ENCODE measurements at regions not wholly inside any gene's neighbourhood (a gene's known extent, or its start where the extent isn't known, plus 50 kb on each side); places are given as distances from the start of the nearest gene placed in this dataset.

- H3K9me3 ChIP-seq (ENCODE audit: control insufficient read depth, insufficient read depth, low read length): no peaks in the 10 kb centered on the region
- no CpG with 5 or more reads among the region's 6 CpGs for WGBS (ENCODE audit: insufficient coverage, insufficient read length)
- no peaks in the 10 kb centered on the region for H3K4me1 ChIP-seq (ENCODE audit: control insufficient read depth, insufficient read depth, low read length)
- no peaks in the 10 kb centered on the region for H3K27me3 ChIP-seq (ENCODE audit: control insufficient read depth, insufficient read depth, low read length)
- DNase-seq (ENCODE audit: low read depth, low spot score): no peak
- H3K4me3 ChIP-seq (ENCODE audit: low read length): no peak overlapping the region
- H3K27ac ChIP-seq (ENCODE audit: low read length): no peak overlapping the region
- H3K36me3 ChIP-seq (ENCODE audit: control insufficient read depth, insufficient read depth, low read length): no peaks in the 10 kb centered on the region
Observed at GRCh38 chr18:33841221-33841967, 263.4 kb downstream of the ASXL3 start.

GRCh38 chr18:33840212-33840593 is 262.2 kb downstream of the ASXL3 start:
- no peak overlapping the region for H3K4me3 ChIP-seq (ENCODE audit: low read length)
- DNase-seq (ENCODE audit: low read depth, low spot score): no peak
- no peaks in the 10 kb centered on the region for H3K36me3 ChIP-seq (ENCODE audit: control insufficient read depth, insufficient read depth, low read length)
- no peaks in the 10 kb centered on the region for H3K4me1 ChIP-seq (ENCODE audit: control insufficient read depth, insufficient read depth, low read length)
- no peak overlapping the region for H3K27ac ChIP-seq (ENCODE audit: low read length)
- H3K27me3 ChIP-seq (ENCODE audit: control insufficient read depth, insufficient read depth, low read length): no peaks in the 10 kb centered on the region
- no CpG with 5 or more reads among the region's 2 CpGs for WGBS (ENCODE audit: insufficient coverage, insufficient read length)
- no peaks in the 10 kb centered on the region for H3K9me3 ChIP-seq (ENCODE audit: control insufficient read depth, insufficient read depth, low read length)

DNA sequence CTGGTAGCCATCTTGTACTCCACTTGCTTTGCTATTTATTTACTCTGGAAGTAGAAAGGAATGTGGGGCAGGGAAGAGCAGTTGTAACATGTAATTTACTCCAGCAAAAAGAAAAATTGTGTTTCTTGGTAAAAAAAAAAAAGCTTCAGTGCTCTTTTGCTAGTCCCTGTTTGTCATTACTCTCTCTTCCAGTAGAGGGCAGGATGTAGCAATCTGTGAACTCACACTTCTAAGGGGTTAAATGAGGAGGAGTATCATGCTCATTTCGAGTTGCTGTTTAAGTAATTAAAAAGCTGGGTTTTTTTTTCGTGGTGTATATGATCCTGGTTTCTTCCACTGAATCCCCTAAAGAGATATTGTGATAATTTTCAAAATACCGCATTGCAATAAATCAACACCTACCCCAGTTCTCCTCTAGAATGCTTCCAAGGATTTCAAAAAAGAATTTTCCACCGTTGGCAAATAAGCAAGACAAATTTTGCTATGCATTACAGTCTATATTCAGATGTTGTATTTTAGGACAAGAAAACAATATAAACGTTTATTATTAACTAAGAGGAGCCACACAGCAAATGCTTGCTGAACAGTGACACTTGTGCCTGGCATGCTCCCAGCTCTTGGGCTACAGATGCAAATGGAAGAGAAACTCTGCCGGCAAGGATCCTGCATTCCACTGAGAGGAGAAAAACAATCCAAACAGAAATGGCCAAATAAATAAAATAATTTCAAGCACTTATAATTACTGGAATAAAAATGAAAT is 261.6 kb downstream of the ASXL3 start:
- Histone ChIP-seq H3K4me1 (ENCODE audit: control insufficient read depth, insufficient read depth, low read length) (no peaks in the 10 kb centered on the region), H3K9me3 (ENCODE audit: control insufficient read depth, insufficient read depth, low read length) (no peaks in the 10 kb centered on the region), H3K27me3 (ENCODE audit: control insufficient read depth, insufficient read depth, low read length) (no peaks in the 10 kb centered on the region), H3K4me3 (ENCODE audit: low read length) (no peak overlapping the region), H3K36me3 (ENCODE audit: control insufficient read depth, insufficient read depth, low read length) (no peaks in the 10 kb centered on the region), H3K27ac (ENCODE audit: low read length) (no peak overlapping the region)
- peak; percentile 67 for DNase-seq (ENCODE audit: low read depth, low spot score)
- no CpG with 5 or more reads among the region's 6 CpGs for WGBS (ENCODE audit: insufficient coverage, insufficient read length)

GRCh38 chr18:33838054-33838453 is 260.0 kb downstream of the ASXL3 start:
- no peaks in the 10 kb centered on the region for H3K27me3 ChIP-seq (ENCODE audit: control insufficient read depth, insufficient read depth, low read length)
- H3K36me3 ChIP-seq (ENCODE audit: control insufficient read depth, insufficient read depth, low read length): no peaks in the 10 kb centered on the region
- no peak overlapping the region for H3K4me3 ChIP-seq (ENCODE audit: low read length)
- no peaks in the 10 kb centered on the region for H3K9me3 ChIP-seq (ENCODE audit: control insufficient read depth, insufficient read depth, low read length)
- no CpG with 5 or more reads among the region's 1 CpG for WGBS (ENCODE audit: insufficient coverage, insufficient read length)
- H3K27ac ChIP-seq (ENCODE audit: low read length): no peak overlapping the region
- no peak for DNase-seq (ENCODE audit: low read depth, low spot score)
- no peaks in the 10 kb centered on the region for H3K4me1 ChIP-seq (ENCODE audit: control insufficient read depth, insufficient read depth, low read length)

DNA sequence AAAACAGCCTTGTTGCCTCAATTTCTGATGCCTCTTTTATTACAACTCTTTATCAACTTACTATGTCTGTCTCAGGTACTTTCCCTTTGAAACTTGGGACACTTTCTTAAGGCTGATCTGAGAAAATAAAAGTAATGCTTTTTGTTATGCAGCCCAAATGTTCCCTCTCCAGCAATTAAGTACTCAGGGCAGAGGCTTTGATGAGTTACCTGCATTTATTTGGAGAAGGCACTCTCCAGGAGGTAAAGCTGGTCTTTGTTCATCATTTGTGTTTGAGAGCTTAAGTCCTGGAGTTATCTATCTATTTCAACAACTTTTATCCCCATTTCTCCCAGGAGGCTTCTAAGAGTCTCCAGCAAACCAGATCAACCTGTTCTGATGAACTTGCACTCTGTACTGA is 259.2 kb downstream of the ASXL3 start:
- Histone ChIP-seq H3K36me3 (ENCODE audit: control insufficient read depth, insufficient read depth, low read length) (no peaks in the 10 kb centered on the region), H3K27me3 (ENCODE audit: control insufficient read depth, insufficient read depth, low read length) (no peaks in the 10 kb centered on the region), H3K4me3 (ENCODE audit: low read length) (no peak overlapping the region), H3K4me1 (ENCODE audit: control insufficient read depth, insufficient read depth, low read length) (no peaks in the 10 kb centered on the region), H3K9me3 (ENCODE audit: control insufficient read depth, insufficient read depth, low read length) (no peaks in the 10 kb centered on the region), H3K27ac (ENCODE audit: low read length) (no peak overlapping the region)
- peak; percentile 22 for DNase-seq (ENCODE audit: low read depth, low spot score)

- Histone ChIP-seq H3K4me3 (ENCODE audit: low read length) (no peak overlapping the region), H3K9me3 (ENCODE audit: control insufficient read depth, insufficient read depth, low read length) (no peaks in the 10 kb centered on the region), H3K27ac (ENCODE audit: low read length) (no peak overlapping the region), H3K27me3 (ENCODE audit: control insufficient read depth, insufficient read depth, low read length) (no peaks in the 10 kb centered on the region), H3K4me1 (ENCODE audit: control insufficient read depth, insufficient read depth, low read length) (no peaks in the 10 kb centered on the region), H3K36me3 (ENCODE audit: control insufficient read depth, insufficient read depth, low read length) (no peaks in the 10 kb centered on the region)
- DNase-seq (ENCODE audit: low read depth, low spot score): no peak
- no CpG with 5 or more reads among the region's 4 CpGs for WGBS (ENCODE audit: insufficient coverage, insufficient read length)
Observed at GRCh38 chr18:33836564-33836963, 258.5 kb downstream of the ASXL3 start.

DNA sequence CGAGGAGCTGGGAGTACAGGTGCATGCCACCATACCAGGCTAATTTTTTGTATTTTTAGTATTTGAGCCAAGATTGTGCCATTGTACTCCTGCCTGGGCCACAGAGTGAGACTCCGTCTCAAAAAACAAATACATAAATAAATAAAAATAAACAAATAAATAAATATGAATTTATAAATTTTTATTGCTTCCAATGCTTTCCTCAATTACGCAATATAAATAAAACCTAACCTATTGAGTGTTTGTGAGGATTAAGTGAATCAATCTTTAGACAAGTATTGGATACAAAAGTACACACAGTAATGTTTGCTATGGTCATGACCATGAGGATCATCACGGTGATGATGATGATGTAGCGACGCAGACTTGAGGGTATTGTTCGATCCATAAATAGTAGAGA is 257.4 kb downstream of the ASXL3 start:
- DNase-seq (ENCODE audit: low read depth, low spot score): no peak
- Histone ChIP-seq H3K36me3 (ENCODE audit: control insufficient read depth, insufficient read depth, low read length) (no peaks in the 10 kb centered on the region), H3K4me3 (ENCODE audit: low read length) (no peak overlapping the region), H3K4me1 (ENCODE audit: control insufficient read depth, insufficient read depth, low read length) (no peaks in the 10 kb centered on the region), H3K9me3 (ENCODE audit: control insufficient read depth, insufficient read depth, low read length) (no peaks in the 10 kb centered on the region), H3K27me3 (ENCODE audit: control insufficient read depth, insufficient read depth, low read length) (no peaks in the 10 kb centered on the region), H3K27ac (ENCODE audit: low read length) (no peak overlapping the region)
- WGBS (ENCODE audit: insufficient coverage, insufficient read length): no CpG with 5 or more reads among the region's 7 CpGs

DNA sequence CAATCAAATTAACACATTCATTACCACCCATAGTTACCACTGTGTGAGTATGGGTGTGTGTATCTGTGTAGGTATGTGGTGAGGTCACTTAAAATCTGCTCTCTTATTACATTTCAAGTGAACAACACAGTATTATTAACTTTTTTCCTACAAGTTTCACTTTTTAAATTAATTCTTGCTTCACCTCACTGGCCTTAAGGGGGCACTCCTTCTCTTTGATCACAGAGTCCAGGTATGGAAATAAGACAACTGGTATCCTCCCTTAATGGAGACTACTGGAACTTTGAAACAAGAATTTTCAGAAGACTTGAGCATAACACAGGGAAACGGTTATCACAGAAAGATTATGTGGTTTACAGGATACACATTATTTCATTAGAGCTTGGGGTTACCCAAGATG is 255.8 kb downstream of the ASXL3 start:
- WGBS (ENCODE audit: insufficient coverage, insufficient read length): no CpG with 5 or more reads among the region's 1 CpG
- Histone ChIP-seq H3K4me1 (ENCODE audit: control insufficient read depth, insufficient read depth, low read length) (no peaks in the 10 kb centered on the region), H3K36me3 (ENCODE audit: control insufficient read depth, insufficient read depth, low read length) (no peaks in the 10 kb centered on the region), H3K9me3 (ENCODE audit: control insufficient read depth, insufficient read depth, low read length) (no peaks in the 10 kb centered on the region), H3K27me3 (ENCODE audit: control insufficient read depth, insufficient read depth, low read length) (no peaks in the 10 kb centered on the region), H3K27ac (ENCODE audit: low read length) (no peak overlapping the region), H3K4me3 (ENCODE audit: low read length) (no peak overlapping the region)
- DNase-seq (ENCODE audit: low read depth, low spot score): no peak

DNA sequence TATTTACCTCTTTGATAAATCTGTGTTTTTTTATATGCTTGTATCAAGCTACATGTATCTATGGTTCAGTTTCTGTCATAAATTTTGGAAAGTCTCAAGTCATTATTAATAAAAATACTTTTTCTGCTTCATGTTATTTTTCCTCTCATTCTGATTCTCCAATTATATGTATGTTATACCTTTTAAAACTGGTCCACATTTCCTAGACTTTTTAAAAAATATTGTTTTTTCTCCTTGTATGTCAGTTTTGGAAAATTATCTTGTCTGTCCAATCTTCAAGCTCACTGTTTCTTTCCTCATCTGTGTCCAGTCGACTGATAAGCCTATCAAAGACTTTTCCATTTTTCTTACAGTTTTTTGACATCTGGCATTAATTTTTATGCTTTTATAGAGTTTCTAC is 253.4 kb downstream of the ASXL3 start:
- H3K36me3 ChIP-seq (ENCODE audit: control insufficient read depth, insufficient read depth, low read length): no peaks in the 10 kb centered on the region
- no peaks in the 10 kb centered on the region for H3K4me1 ChIP-seq (ENCODE audit: control insufficient read depth, insufficient read depth, low read length)
- DNase-seq (ENCODE audit: low read depth, low spot score): no peak
- no peak overlapping the region for H3K4me3 ChIP-seq (ENCODE audit: low read length)
- H3K27ac ChIP-seq (ENCODE audit: low read length): no peak overlapping the region
- H3K9me3 ChIP-seq (ENCODE audit: control insufficient read depth, insufficient read depth, low read length): no peaks in the 10 kb centered on the region
- WGBS (ENCODE audit: insufficient coverage, insufficient read length): no CpG with 5 or more reads among the region's 1 CpG
- no peaks in the 10 kb centered on the region for H3K27me3 ChIP-seq (ENCODE audit: control insufficient read depth, insufficient read depth, low read length)

DNA sequence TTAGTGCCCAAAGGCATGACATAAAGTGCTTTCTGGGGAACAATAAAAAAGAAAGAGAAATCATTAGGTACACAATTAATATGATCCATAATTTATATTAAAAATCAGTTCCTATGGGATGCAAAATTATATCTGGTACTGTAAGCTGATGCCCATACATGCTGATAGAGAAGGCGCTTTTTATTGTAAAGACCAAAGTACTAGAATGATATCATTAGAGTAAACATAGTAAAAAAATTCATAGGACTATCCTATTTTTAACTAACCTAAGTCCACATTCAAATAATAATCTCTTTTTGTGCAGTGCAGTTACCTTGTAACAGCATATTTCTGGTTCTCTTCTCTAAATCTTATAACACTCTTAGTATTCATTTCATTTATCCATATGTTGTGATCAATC is 252.2 kb downstream of the ASXL3 start:
- Histone ChIP-seq H3K4me1 (ENCODE audit: control insufficient read depth, insufficient read depth, low read length) (no peaks in the 10 kb centered on the region), H3K4me3 (ENCODE audit: low read length) (no peak overlapping the region), H3K27ac (ENCODE audit: low read length) (no peak overlapping the region), H3K36me3 (ENCODE audit: control insufficient read depth, insufficient read depth, low read length) (no peaks in the 10 kb centered on the region), H3K9me3 (ENCODE audit: control insufficient read depth, insufficient read depth, low read length) (no peaks in the 10 kb centered on the region), H3K27me3 (ENCODE audit: control insufficient read depth, insufficient read depth, low read length) (no peaks in the 10 kb centered on the region)
- no CpG with 5 or more reads among the region's 1 CpG for WGBS (ENCODE audit: insufficient coverage, insufficient read length)
- no peak for DNase-seq (ENCODE audit: low read depth, low spot score)

GRCh38 chr18:33828949-33829348 is 250.9 kb downstream of the ASXL3 start:
- H3K4me3 ChIP-seq (ENCODE audit: low read length): no peak overlapping the region
- H3K36me3 ChIP-seq (ENCODE audit: control insufficient read depth, insufficient read depth, low read length): no peaks in the 10 kb centered on the region
- no peak for DNase-seq (ENCODE audit: low read depth, low spot score)
- H3K27ac ChIP-seq (ENCODE audit: low read length): no peak overlapping the region
- no peaks in the 10 kb centered on the region for H3K27me3 ChIP-seq (ENCODE audit: control insufficient read depth, insufficient read depth, low read length)
- H3K9me3 ChIP-seq (ENCODE audit: control insufficient read depth, insufficient read depth, low read length): no peaks in the 10 kb centered on the region
- no CpG with 5 or more reads among the region's 2 CpGs for WGBS (ENCODE audit: insufficient coverage, insufficient read length)
- no peaks in the 10 kb centered on the region for H3K4me1 ChIP-seq (ENCODE audit: control insufficient read depth, insufficient read depth, low read length)

All from iPS DF 6.9 (cell line).